ENCODE measurements at regions not wholly inside any gene's neighbourhood (a gene's known extent, or its start where the extent isn't known, plus 50 kb on each side); places are given as distances from the start of the nearest gene placed in this dataset.

DNA sequence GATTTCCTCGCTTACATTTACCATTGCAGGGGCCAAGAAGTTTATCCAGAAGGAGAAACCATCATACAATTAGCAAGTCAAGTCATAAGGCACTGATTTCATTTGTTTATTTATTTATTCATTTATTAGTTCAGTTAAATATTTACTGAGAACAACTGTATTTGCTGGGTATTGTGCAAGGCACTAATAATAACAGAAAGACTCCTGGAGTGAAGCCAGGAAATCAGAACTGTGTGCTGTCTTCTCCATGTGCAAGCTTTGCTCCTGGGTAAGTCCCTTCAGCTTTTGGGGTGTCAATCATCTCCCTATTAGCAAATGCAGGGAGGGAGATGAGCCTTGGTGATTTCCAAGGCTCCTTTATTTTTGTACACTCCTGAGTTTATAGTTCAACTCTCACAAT, 341.6 kb upstream of the MEIS1 start:
- no peak for DNase-seq

DNA sequence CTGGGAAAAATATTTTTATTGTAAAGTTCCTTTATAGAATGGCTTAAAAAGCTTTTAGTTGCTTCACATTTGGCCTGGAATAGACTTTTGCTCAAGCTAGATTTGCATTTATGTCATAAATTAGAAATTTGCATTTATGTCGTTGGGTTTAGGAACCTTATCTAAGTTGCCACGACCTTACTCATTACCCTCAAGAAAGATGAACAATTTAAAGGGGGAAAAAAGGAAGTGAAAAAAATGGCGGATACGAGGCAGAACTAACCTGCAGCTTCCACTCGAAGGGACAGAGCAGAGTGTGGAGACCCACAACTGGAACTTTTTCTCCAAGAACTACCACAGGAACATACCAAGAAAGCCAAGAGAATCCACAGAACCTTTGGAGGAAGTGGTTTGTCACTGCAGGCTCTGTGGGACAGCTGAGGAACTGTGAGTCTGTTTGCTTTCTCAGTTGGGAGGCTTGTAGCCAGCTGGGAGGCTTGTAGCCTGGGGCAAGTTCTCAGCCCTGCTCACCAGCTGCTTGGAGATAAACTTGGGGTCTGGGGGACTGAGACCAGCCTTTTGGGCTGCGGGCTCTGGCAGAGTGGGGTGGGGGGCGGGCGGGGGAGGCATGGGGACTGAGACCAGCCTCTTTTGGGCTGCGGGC, 349.9 kb upstream of the MEIS1 start:
- no peak for DNase-seq

DNA sequence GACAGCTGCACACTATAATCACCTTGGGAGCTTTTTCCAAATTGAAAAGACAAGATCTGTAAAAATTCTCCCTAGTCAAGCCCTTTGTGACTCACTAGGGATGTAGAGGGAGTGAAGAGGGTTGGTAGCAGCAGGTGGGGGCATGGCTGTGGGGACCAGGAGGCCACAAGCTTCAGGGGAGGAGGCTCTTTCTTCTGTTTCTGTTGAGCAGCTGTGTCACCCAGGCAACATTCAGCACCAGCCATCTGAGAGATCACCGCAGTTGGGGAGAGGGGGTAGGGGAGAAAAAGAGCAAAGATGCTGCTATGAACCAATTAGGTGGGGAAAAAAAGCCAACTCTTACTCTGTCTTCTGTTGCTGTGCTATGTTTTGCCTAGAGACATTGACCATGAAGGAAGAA, 352.3 kb upstream of the MEIS1 start:
- no peak for DNase-seq

DNA sequence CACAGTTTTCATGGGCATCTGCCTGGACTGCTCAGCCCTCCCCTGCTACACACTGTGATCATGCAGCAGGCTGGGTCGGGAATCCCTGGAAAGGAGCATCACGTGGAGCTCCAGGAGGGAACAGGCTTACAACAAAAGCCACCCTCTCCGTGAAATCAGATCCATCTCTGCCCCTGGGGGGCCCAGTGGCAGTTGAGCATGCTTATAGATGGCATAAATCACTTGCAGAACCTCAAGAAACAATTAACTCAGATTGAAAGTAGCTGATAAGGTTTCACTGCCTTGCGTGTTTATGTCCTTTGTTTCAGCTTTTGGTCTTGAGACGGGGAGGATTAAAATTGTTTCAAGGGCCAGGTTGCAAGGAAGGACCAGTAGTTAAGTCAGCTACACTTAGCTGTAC, 354.8 kb upstream of the MEIS1 start:
- no peak for DNase-seq

DNA sequence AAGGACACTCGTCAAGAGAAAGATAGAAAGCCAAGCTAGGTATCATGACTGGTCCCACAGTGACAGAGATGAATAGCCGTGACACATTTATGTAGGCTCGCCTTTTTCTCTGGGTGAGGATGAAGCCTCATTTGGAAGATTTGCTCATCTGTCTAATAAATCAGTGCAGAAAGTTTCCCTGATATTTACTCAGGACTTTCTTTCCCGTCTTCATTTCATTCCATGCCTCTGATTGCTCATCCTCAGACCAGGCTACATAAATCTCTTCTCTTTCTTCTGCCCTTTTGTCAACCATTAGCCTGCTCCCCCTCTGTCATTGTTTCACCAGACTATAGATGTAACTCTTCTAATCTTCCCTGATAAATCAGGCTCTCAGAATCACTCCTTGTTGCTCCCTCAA, 361.8 kb upstream of the MEIS1 start:
- no peak for DNase-seq

DNA sequence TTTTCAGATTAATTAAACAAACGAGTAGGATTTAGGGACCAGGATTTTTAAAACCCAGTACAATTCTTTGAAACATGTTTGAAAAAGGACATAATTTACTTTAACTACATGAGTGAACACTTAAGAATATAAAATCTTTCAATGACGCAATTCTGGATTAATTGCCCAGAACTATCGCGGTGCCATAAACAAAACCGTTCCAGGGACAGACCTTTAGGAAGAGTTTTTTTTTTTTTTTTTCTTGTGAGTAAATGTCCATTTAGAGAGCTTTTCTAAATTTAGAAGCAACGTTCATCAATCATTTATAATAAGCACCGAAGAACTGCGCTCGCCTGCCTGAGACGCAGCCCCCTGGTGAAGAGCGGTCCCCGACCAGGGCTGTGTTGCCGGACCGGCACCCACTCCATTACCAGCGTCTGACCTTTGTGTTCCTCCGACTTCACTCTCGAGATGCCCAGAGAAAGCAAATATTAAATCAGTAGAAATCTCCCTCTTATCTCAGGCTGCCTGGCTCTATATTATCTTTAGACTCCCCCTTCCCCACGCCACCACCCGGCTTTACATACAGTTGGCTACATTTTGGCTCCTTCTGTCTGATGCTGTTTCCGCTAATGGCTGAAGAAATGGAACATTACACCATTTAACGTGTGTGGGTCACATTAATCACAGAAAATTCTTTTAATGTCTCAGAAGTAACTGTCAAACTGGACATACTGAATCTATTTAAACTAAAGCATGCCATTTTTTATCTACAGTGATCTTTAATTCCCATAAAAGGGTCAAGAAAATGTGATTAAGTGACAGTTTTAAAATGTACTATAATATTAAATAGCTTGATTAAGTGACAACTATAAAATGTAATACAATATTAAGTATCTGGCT, 364.0 kb upstream of the MEIS1 start:
- no peak for DNase-seq

DNA sequence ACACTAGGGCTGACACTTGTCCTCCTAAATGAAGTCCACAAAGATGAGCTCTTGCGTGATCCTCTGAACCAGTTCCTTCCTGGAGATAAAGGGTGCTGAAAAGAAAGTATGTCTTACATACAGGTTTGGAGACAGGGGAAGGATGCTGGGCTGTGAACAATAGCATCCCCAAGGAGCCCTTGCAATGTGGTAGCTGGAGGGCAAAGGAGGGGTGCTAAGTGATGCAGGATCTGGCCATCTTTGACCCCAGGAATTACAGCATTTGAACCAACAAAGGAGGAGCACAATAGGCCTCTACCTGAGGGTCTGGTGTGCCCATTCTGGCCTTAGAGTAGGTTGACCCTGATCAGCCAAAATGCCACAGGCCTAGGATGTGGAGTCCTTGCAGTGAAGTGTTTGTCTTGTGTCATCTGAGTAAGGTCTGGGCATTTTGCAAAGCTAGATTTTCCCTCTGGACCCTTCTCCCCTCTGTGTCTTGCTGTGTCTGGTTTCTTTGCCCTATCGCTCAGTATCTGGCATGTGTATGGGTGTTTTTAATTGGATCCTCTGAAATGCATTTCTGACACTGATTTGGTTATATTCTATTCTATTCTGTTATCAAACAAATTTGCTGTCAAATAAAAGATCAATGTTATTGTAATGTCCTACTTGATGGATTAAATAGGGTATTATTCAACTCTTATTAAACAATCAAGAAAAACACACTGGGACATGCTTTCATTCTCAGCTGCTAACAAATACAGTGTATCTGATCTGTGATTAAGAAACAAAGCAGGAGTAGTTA, 364.8 kb upstream of the MEIS1 start:
- DNase-seq = no peak

GRCh38 chr2:66066032-66066431, 368.9 kb upstream of the MEIS1 start:
- no peak for DNase-seq

DNA sequence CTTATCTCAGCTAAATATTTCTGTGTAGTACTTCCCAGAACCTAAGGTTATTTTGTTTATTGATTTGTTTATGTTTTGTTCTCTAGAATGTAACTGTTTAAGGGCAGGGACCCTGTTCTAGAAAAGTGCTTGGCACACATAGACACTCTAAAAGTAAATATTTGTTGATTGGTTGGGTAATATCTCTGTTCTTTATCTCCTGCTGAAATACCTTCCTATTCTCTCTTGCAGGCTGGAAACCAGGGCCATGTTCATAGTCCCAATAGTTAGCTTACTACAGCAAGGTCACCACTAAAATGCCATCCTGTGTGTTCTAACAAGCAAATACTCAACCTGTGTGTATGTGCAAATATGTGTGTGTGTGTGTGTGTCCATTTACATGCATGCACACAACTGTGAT, 375.6 kb upstream of the MEIS1 start:
- DNase-seq = no peak

DNA sequence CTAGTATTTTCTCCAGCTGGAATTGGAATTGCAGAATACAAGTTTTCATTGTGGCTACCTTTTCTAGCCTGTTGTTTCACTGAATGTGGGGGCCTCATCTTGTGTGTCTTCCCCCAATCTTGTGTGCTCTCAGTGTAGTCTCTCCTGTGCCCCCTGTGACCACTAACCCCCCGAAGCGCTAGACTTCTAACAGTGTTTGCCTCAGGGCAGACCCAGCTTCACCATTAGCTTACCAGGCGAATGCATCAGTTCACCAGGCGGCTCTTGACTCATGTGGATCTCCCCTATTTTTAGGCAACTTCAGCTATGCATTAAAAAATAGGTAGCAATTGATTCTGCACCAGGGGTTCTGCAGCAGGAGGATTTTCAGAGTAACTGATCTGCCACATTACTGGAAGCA, 376.2 kb upstream of the MEIS1 start:
- DNase-seq = no peak

GRCh38 chr2:66057844-66058243, 377.1 kb upstream of the MEIS1 start:
- no peak for DNase-seq

DNA sequence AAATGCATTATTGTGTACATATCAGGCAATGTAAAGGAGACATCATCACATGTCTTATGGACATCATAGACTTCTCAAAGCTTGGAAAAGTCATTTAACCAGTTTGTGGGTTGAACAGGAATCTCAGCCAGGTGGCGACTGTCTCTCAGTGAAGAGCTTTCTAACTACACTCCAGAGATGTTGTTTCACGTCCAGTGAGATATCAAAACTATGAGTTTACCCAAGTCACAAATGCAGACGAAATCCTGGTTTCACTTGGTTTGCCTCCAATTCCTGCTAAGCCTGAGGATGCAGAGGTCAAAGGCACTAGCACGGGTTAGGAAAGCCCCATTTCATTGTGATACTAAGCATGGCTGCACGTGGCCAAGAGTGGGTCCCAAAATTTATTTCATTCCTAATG, 384.5 kb upstream of the MEIS1 start:
- DNase-seq = no peak

DNA sequence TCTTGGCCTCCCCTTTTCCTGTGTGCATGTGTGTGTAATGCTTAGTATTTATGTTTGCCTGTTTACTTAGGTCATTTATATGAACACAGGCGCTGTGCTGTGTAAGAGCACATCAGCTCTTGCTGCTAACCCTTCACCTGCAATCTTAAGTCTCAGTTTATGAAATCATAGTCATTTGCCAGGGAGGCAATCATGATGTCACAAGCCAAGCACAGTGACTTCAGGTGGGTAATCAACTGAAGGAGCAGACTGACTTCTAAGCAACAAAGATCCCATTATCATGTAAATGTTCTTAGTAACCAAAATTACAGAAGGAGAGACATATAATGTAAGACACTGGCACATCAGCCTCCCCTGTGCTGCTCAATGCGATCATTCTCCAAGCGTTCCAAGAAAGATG, 386.3 kb upstream of the MEIS1 start:
- no peak for DNase-seq

DNA sequence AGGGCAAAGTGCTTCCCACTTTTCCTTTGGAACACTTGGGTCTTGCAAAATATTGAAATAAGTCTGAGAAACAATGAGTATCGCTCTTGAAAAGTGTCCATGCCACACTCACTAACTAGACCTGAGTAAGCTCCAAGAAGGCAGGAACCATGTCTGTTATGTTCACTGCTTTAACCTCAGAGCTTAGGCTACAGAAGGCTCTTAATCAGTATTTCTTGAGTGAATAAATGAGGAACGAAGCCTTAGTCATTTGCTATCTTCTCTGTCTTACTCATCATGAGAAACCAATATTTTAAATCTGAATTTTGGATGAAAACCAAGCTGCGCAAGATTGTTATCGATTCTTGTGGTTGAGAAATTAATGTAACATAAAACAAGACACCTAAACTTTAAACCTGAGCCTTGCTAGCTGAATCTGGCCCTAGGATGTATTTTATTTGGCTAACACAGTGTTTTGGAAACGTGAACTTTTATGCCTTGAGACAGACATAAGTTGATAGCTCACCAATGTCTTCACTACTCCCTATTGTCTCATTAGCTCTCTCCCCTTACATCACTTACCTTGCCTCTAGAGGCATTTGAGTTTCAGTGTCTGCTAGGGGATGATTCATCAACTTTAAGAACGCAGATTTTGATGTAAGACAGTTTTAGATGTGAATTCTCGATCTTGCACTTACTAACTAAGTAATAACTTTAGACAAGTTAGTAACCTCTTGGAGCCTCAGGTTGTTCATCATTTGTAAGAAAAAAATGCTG, 392.8 kb upstream of the MEIS1 start:
- no peak for DNase-seq

GRCh38 chr2:66036948-66037347, 398.0 kb upstream of the MEIS1 start:
- DNase-seq = no peak

- DNase-seq = no peak
These were observed 400.5 kb upstream of the MEIS1 start for GRCh38 chr2:66034467-66034866.

DNA sequence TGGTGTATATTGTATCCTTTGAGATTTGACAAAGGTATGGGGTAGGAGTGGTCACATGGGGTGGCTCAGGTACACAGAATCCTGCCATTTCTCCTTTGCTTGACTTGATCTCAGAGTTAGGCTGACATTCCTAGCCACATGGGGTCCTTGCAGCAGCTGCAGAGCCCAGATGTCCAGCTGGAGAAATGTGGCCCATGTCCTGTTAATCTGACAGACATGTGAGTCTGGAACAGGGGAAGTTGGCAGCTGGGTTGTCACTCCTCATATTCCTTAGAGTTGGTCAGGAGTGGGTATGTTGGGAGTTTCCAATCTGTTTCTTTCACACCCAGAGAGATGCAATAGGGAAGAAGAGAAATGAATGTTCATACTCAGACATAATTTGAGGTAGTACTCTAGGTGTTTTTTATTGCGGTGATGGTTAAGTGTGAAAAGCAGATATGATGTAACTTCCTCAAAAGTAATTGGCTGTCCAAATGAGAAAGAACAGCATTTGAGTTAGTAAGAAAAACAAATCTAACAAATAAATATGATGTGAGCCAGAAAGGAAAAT, 402.6 kb upstream of the MEIS1 start:
- no peak for DNase-seq

- no peak for DNase-seq
These were observed 403.7 kb upstream of the MEIS1 start for GRCh38 chr2:66031236-66031635.

- no peak for DNase-seq
These were observed 404.4 kb upstream of the MEIS1 start for GRCh38 chr2:66030553-66030952.

- DNase-seq = no peak
These were observed 410.5 kb upstream of the MEIS1 start for GRCh38 chr2:66024391-66024790.

DNA sequence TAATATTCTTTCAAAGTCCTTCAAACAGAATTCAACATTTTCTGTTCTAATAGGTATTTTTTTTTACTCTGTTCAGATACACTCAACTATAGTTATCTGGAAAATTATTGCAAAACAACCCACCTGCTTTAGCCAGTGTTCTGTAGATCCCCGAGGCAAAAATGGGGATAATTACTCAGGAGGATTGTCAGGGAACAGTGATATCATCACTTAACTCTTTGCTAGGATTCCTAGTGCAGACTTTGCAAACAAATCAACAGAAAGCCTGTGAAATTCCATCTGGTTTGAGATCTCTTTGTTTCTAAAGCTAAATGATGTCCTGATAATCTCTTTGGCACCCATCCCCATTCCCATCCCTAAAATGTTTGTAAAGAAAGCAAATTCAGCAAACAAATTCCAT, 413.6 kb upstream of the MEIS1 start:
- DNase-seq = no peak

GRCh38 chr2:66017763-66018162, 417.2 kb upstream of the MEIS1 start:
- no peak for DNase-seq

GRCh38 chr2:66014450-66014849, 420.5 kb upstream of the MEIS1 start:
- no peak for DNase-seq

All from stimulated activated CD4-positive, alpha-beta T cell treated with anti-CD3 and anti-CD28 coated beads, Interleukin-15, amount 100 ng/mL, for 24 hours (primary cell).